ENCODE measurements at regions not wholly inside any gene's neighbourhood (a gene's known extent, or its start where the extent isn't known, plus 50 kb on each side); places are given as distances from the start of the nearest gene placed in this dataset.

DNA sequence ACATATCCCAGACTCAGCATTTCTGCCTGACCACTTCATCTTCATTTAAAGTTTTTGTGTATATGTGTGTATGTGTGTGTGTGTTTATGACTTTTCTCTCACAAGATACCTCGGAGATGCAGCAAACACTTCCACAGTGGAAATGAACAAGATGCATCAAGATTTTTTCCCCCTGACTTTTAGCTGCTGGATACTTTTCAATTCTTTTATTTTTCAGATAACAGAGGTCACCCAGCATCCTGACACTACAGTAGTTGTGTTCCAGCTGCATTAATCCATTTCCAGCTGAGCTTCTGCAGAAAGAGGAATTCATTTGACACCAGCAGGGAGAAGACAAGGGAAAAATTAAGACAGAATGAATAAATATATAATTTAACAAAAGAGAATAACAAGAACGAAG is 130.2 kb upstream of the PSMD7 start:
- TF ChIP-seq POLR2A (IDR thresholded peaks at IDR 0.05) = no peak
- TF ChIP-seq POLR2AphosphoS5 (IDR thresholded peaks at IDR 0.05) = no peak
- TF ChIP-seq, protein P1, sequence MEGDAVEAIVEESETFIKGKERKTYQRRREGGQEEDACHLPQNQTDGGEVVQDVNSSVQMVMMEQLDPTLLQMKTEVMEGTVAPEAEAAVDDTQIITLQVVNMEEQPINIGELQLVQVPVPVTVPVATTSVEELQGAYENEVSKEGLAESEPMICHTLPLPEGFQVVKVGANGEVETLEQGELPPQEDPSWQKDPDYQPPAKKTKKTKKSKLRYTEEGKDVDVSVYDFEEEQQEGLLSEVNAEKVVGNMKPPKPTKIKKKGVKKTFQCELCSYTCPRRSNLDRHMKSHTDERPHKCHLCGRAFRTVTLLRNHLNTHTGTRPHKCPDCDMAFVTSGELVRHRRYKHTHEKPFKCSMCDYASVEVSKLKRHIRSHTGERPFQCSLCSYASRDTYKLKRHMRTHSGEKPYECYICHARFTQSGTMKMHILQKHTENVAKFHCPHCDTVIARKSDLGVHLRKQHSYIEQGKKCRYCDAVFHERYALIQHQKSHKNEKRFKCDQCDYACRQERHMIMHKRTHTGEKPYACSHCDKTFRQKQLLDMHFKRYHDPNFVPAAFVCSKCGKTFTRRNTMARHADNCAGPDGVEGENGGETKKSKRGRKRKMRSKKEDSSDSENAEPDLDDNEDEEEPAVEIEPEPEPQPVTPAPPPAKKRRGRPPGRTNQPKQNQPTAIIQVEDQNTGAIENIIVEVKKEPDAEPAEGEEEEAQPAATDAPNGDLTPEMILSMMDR (IDR thresholded peaks at IDR 0.05 in 8 of 11, conservative IDR thresholded peaks at IDR 0.05 in 3 of 11) = no peak

Measured in spleen (tissue), 7 donors.